Stimulated activated CD4-positive, alpha-beta T cell treated with anti-CD3 and anti-CD28 coated beads, Interleukin-15, amount 100 ng/mL, for 1 hour (primary cell): ENCODE measurements at regions not wholly inside any gene's neighbourhood (a gene's known extent, or its start where the extent isn't known, plus 50 kb on each side); places are given as distances from the start of the nearest gene placed in this dataset.

ENCODE experiments used
- DNase-seq, 2 donors: peaks; one replicate each; pipeline ENCODE4 v3.0.0-alpha.2; 2020; ENCODE audit warnings: low read depth in 1 of 2, low spot score in 1 of 2

DNA sequence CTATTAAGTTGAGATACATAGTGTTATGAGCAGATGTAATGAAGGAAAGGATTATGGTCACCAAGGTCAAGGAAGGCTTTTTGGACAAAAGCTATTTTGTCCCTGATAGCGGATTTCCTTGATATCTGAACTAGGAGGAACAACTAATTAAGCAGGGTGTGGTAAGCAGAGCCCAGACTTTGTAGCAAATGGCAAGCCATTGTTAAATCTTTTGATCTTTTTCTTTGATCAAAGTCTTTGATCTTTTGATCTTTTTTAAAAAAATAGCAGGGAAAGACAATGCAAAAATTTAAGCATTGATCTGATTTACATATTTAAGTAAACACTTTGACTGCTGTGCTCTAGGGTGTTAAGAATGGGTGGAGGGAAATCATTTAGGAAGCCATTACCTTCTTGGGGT, 1242.0 kb downstream of the MAT2B start:
- DNase-seq, result no peak

GRCh38 chr5:164748861-164749260, 1243.4 kb downstream of the MAT2B start:
- DNase-seq, result no peak

DNA sequence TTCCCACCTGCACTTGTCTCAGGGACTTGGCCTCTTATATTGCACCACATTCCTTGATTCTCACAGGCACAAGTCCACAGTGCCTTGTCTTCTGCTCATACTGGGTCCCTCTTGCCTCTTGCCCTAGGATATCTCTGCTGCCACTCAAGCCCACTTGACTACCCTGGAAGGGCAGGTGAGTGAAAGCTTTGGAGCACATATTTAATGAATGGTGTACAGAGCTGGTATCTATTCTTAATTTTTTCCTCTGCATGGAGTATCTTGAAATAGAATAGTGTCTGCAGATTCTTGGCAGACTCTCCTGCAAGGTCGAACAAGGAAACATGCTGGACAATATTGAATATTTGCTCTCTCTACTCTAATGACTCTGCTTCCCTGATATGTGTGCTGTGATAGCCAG, 1248.0 kb downstream of the MAT2B start:
- no peak for DNase-seq

DNA sequence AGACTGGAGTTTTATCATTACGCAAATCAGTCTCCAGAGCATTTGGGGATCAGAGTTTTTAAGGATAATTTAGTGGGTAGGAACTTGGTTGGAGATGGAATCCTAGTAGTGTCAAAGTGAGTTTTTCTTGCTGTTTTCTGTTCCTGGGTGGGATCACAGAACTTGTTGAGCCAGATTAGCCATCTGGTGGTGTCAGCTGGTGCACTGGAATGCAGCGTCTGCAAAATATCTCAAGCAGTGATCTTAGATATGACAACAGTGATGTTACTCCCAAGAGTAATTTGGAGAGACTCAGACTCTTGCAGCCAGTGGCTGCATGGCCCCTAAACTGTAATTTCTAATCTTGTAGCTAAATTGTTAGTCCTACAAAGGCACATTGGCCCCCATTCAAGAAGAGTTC, 1257.8 kb downstream of the MAT2B start:
- no peak for DNase-seq

DNA sequence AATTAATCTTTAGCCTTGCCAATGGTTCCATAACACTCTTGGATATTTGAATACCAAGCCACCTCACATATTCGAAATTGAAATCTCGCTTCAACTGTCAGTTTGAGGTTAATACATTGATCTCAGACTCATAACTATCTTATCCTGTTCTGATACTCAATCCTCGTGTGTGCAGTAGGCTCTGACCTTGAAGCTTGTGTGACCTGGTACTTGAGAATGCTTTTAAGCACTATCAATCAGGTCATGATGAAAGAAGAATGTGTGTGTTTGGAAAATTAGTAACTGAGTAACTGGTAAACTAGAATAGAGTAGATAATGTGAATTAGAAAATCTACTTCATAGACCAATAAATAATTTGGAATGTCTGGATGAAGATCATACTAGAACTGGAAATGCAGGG, 1266.7 kb downstream of the MAT2B start:
- DNase-seq, result no peak

DNA sequence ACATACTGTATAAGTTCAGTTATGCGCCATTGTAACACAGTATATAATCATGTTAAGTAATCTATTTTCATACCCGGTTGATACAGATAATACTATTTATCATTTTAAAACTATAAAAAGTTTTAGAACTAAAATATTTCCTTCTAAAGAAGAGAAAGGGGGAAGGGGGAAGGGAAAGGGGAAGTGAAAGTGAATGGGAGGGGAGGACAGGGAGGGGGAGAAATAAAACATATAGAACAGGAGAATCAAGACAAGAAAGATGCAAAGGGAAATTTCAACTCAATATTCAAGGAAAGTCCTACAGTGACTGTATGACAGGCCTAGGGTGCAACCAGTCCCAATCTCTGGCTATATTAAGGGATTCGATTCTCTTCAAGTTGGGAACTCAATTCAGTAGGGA, 1278.8 kb downstream of the MAT2B start:
- DNase-seq, result no peak

DNA sequence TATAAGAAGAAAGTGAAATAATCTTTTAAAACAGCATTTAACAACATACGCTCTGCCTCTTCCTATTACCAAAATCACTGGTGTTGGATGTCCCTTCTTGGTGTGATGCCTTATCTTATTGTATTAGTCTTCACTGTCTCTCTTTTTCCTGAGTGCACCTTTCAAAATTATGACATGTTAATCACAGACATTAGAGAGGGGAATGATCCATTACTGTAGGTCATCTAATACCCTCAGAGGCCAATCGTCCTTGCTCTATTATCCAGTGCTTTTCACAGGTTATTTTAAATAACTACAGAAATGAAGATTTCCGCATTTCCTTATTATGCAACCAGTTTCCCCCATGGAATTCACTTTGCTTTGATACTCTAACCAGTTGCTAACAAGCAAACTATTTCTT, 1292.7 kb downstream of the MAT2B start:
- no peak for DNase-seq

DNA sequence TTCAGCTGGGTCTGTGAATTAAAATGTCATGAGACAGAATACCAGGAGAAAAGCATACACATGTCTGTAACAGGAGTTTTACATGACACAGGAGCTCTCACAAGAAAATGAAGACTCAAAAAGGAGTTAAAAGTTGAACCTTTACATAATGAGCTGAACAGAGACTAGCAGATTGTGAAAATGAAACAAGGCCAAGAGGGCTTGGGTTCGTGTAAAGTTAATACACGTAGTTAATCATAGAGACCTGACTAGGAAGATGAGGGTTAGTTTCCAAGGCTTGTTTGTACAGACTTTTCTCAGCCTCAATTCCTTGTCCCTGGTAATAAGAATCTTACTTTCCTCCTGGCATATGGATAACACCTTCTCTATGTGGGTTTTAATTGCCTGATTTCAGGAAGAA, 1294.0 kb downstream of the MAT2B start:
- DNase-seq, result no peak

DNA sequence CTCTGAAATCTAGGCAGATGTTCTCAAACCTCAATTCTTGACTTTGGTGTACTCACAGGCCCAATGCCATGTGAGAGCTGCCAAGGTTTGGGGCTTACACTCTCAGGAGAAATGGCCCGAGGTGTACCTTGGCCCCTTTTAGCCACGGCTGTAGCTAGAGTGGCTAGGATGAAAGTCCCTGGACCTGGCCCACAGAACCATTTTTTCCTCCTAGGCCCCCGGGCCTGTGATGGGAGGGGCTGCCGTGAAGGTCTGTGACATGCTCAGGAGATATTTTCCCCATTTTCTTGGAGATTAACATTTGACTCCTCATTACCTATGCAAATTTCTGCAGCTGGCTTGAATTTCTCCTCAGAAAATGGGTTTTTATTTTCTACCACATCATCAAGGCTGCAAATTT, 1296.5 kb downstream of the MAT2B start:
- DNase-seq, result no peak

GRCh38 chr5:164809821-164810220, 1304.4 kb downstream of the MAT2B start:
- no peak for DNase-seq

DNA sequence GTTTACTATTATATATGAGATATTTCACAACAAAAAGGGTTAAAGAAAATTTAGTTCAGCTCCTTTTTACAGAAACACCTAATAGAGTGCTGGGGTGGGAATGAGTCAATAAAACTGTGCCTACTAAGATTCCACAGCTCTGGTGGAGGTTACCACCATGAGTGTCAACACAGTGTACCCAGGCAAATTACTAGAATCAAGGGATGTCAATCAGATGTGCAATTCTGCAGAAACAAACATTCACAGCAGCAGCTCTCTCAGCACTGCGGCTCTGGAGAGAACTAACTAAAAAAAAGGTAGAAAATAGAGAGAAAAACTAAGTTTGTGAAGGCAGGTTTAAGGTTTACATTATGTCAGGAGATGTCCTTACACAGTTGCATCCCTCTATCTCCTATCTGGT, 1313.0 kb downstream of the MAT2B start:
- DNase-seq, result no peak

- DNase-seq, result no peak
Observed at GRCh38 chr5:164824671-164825070, 1319.3 kb downstream of the MAT2B start.

GRCh38 chr5:164832516-164832915, 1327.1 kb downstream of the MAT2B start:
- DNase-seq, result no peak

DNA sequence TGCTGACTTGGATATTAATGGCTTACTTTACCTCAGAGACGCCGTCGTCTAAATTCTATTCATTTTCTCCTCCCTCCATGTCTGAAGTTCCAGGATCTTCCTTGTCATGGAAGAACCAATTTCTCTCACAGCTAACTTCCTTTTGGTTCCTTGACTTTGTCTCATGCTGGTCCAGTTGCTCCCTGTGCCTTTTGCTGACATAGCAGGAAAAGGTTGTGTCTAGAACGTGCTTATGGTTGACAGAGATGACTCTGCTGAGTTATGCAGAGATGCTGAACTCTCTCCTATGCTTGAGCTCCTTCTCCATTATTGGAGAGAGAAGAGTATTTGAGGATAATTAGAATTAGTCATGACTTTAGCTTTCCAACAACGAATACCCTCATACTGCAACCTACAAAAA, 1338.9 kb downstream of the MAT2B start:
- no peak for DNase-seq

DNA sequence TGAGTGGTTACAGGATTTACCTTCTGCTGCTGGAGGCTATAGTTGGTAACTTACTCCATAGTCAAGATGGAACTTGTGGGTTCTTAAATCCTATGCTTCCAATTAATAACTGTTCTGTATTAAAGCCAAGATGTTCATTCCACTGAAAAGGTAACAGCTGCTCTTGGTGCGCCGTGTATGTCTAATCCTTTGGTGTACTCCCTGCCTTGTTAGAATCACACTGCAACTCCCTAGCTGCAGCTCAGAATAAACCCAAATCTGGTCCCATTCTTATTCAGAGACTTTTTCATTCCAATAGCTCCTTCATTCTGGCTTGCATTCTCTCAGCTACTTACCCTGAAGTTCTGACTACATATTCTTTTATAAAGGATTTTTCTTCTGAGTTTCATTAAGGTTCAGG, 1355.5 kb downstream of the MAT2B start:
- no peak for DNase-seq

GRCh38 chr5:164861610-164862009, 1356.2 kb downstream of the MAT2B start:
- no peak for DNase-seq

DNA sequence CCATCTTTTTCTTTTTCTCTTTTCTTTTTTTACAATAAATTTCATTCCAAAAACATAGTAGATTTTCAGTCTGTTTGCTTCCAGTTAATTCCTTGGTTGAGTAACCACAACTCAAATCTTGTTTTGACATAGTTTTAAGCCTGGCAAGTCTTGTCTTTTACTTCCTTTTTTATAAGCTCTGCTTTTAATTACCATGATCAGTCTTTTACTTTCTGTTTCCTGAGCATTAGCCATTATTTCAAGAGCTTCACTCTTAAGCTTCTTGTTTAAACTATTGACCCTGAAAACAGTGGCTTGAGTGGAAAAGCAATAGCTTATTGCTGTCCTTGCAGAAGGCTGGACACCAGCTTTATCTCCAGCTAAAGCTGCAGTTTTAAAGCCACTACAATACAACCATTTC, 1363.3 kb downstream of the MAT2B start:
- DNase-seq, result no peak

DNA sequence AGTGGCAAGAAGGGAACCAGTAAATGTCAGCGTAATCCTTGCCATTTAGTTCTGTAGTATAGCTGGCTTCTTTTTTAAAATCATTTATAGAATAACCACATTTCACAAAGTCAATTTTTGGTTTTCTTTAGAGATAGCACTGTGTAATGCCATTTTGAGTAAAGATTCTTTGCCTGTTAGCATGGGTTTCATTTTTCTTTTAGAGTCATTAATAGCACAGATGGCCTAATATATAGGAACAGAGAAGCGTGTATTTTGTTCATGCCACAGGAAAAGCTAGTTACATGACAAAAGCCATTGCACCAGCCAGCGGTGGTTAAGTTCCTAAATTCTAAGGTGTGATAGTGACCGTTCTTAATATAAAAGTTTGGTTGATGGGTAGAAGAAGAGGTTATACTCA, 1363.9 kb downstream of the MAT2B start:
- no peak for DNase-seq

DNA sequence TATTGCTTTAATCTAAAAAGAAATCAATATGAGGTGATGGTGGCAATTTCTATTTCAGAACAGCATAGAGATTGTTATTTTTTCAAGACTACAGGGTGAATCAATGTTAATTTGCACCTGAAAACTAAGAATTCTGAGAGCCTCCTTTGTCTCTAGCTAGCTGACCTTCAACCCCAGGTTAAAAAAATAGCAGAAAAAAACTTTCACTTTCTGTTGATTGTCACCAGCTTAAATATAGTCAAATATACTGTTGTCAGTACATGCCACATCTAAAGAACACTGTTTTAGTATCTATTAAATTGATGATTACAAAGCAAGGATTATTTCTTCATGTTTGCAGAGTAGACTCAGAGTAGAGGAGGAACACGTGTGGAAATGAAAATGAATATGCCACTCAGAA, 1371.4 kb downstream of the MAT2B start:
- no peak for DNase-seq

DNA sequence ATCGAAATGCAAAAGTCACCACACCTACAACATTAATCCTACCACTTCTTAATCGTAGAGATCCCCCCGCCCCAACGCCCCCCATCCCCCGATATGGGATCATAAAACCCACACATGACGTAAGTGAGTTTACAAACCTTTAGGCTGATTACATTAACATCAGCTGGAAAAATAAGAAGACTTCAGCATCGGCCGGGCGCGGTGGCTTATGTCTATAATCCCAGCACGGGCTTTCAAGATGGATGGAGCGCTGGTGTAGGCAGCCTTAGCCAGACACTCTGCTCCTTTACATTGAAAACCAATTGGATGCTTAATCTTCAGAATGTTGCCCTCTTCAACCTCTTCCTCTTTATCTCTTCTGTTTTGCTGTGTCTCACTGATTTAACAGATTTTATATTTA, 1376.0 kb downstream of the MAT2B start:
- no peak for DNase-seq

- no peak for DNase-seq
Observed at GRCh38 chr5:164885179-164885578, 1379.8 kb downstream of the MAT2B start.

- no peak for DNase-seq
Observed at GRCh38 chr5:164893071-164893470, 1387.7 kb downstream of the MAT2B start.

DNA sequence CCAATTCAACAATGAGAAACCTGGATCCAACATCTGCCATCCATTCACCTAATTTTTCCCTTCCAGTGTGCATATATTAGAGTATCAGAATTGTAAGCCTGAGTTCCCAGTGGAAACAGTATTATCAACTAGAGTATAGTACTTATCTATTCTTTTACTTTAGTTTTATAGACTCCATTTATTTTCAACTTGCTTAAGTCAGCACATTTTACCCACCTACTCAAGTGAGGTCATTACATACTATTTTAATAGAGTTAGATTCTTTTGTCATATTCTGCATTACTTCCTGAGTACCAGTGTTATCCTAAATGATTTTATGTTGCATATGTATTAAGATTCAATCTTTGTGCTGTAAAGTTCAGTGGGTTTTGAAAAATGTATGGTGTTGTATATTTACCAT, 1393.3 kb downstream of the MAT2B start:
- DNase-seq, result no peak

- DNase-seq, result no peak
Observed at GRCh38 chr5:164909673-164910072, 1404.3 kb downstream of the MAT2B start.
